ENCODE measurements at regions not wholly inside any gene's neighbourhood (a gene's known extent, or its start where the extent isn't known, plus 50 kb on each side); places are given as distances from the start of the nearest gene placed in this dataset.

- DNase-seq, result peak; percentile 43
Observed at GRCh38 chr13:88919970-88920628, 1248.9 kb downstream of the SLITRK5 start.

DNA sequence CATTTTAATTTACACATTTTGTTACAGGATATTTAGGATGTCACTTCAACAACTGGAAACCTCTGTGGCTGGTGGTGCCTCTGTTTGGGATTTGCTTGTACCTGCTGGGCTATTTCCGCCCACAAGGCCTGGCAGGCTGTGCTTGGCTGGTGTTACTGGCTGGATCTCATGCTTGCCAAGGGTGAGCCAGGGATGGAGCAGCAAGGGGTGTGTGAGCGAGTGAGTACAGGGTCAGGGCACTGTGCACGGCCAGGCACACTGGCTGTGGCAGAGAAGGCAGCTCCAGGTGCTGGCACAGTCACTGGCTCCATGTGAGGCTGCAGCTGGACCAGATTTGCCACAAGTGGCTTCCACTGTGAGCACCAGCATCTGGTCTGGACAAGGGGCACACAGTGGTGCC, 1254.8 kb downstream of the SLITRK5 start:
- DNase-seq, result no peak

DNA sequence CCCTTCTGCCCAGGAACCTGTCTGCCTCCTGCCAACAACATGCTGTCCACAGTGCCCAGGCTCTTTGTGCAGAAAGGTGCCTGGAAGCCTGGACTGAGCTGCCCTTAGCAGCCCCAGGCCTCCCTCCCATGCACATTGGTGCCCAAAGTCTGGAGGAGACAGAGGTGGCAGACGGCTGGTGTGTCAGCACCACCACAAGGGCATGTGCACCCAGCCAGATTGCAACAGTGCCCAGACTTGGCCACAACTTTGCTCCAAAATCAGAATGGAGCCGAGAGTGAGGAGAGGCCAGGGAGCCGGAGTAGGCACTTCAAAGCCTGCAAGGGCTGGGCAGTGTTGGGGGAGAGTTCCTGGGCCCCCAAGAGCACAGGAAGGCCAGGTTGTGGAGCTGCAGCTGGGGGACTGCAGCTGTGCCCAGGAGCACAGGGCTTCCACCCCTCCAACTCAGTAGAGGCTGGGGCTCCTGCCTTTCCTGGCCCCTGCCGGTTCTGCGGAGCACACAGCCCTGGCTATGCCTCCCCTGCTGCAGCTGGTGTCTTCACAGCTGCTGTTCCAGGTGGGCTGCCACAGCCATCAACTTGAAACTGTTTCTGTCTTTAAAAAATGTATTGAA, 1255.8 kb downstream of the SLITRK5 start:
- no peak for DNase-seq

DNA sequence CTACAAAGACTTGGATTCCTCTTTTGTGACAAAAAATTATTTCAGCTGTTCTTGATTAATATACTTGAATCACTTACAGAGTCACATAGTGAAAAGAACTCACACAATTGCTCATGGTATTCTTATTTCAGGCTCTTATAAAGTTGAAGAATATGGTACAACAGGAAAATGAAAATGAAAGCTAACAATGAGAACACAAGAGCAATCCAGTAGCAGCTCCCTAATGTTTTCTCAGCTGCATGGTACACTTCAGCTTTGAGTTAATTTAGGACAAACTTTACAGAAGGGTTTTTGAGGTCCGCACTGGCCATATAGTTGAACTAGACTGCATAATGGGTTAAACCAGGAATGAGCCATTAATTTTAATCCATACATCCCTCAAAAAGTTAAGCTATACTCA, 1261.8 kb downstream of the SLITRK5 start:
- DNase-seq, result peak; percentile 61

- DNase-seq, result no peak
Observed at GRCh38 chr13:88937384-88937783, 1266.2 kb downstream of the SLITRK5 start.

DNA sequence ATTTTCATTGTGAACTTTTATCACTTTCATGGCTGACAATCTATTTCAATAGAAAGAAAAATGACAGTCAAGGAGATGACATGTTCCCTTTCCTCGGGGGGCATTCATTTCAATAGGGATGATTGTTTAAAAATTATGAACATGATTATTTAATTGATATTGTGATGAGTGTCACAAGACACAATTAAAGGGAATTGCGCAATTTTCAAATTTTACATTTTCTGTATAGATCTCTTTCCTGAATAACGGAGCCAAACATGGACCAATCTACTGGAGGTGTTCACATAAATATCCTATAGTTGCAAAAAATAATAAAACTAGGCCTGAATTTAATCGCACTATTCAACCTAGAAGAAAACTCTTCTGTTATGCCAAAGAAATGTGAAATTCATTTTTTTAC, 1274.6 kb downstream of the SLITRK5 start:
- DNase-seq, result no peak

- no peak for DNase-seq
Observed at GRCh38 chr13:88948501-88948900, 1277.3 kb downstream of the SLITRK5 start.

DNA sequence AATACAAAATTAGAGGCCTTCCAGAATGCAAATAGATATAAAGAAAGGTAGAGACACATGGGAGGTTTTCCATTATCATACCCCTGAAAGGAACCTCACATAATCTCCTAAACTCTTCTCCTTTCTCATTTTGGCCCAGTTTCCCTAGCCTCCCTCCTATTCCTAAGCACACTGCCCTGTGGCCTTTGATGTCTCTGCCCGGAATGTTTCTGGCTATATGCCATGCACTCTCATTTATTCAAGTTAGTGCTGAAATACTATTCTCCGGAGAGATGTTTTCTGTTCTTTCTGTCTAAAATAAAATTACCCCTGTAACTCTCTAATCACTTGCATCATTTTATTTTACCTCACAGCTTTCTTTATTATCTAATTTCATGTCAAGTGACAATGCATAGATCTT, 1287.7 kb downstream of the SLITRK5 start:
- no peak for DNase-seq

DNA sequence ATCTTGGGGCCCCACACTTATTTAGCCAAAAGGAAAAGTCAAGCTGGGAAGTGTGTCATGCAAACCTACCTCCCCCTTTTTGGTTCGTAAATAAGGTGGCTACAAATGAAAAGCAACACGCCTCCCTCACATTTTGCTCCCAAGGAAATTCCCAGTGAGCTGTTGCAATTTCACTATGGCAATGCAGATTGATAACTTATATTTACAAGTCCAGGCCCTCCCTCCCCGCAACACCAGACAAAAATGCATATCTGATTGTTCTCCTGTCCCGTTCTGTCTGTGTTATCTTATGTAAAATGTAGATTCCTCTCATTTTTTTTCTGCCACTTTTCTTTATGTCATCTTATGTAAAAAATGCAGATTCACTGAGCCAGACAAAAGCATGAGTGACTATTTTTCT, 1305.3 kb downstream of the SLITRK5 start:
- DNase-seq, result no peak

DNA sequence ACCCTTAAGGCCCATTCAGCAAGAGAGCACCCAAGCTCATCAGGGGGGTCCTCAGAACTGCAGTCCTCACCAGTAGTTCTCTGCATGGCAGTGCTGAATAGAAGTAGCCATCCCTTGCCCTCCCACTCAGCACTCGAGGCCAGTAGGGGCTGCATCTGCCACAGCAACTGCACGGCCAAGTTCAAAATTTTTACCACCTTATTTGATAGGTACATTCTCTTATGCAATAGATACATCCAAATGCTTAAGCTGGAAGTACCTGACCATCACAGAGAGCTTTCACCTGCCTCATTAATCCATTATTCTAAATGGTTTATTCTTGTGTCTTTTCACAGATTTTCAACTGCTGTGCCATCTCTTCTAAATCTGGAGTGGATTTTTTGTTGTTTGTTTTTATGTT, 1307.4 kb downstream of the SLITRK5 start:
- DNase-seq, result no peak

DNA sequence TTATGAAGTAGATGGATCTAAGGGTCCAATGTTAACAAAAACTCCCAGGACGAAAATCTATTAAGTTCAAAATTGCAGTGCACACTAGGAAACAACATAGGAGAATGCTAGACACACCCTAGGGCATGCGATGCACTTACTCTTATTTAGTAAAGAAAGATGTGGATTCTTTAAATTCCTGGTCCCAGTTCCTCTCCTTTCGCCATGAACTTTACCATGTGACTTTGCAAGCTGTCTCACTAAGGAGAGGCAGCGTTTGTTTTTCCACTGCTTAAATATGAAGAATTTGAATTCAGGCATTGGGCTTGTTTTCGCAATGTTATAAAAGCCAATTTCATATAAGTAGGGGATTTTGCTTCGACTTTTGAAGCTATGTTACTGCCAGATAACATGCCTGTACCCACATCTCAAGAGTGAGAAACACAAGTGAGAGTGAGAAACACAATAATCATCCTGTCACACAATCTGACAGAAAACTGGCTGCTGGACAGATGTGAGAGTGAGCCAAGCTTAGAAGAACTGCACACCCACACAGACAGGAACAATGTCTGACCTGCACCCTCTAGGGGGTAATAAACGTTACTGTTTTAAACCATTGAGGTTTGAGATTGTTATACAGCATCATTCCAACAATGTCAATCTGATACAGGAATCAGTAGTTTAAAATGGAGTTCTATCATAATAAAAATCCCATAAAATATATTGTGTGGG, 1308.4 kb downstream of the SLITRK5 start:
- peak; percentile 44 for DNase-seq

GRCh38 chr13:89003656-89004055, 1332.5 kb downstream of the SLITRK5 start:
- no peak for DNase-seq

DNA sequence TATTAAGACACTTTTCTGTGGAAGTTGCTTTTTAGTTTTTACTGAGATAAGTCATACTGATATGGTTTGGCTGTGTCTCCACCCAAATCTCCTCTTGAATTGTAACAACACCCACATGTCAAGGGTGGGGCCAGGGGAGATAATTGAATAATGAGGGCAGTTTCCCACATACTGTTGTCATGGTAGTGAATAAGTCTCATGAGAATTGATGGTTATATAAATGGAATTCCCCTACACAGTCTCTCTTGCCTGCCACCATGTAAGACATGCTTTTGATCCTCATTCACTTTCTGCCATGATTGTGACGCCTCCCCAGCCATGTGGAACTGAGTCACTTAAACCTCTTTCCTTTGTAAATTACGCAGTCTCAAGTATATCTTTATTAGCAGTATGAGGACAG, 1340.4 kb downstream of the SLITRK5 start:
- DNase-seq, result no peak

DNA sequence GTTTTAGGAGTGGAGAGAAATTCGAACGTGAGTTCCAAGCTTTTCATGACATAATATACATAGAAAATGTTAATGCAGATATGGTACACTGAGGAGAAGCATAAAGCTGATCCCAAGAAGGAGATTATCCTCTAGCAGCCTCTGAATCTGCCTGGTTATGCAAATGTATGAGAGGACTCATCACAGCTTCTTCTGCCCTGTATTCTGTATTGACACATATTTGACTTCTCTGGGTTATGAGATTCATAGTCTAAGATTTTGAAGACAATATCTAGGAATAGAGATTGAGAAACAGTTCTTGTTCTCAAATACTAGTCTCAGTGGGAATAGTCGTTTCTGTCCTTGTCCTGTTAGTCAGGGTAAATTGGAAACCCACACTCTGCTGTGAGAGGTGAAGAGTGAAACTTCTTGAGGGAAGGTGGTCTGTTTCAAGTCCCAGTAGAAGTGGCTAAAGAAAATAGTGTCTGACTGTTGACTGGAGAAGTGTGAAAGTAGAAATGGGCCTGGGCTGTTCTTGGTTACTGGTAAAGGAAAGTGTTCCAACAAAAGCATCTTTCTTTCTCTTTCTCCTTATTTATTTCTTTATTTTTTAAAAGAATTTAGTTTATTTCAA, 1356.6 kb downstream of the SLITRK5 start:
- DNase-seq, result no peak

DNA sequence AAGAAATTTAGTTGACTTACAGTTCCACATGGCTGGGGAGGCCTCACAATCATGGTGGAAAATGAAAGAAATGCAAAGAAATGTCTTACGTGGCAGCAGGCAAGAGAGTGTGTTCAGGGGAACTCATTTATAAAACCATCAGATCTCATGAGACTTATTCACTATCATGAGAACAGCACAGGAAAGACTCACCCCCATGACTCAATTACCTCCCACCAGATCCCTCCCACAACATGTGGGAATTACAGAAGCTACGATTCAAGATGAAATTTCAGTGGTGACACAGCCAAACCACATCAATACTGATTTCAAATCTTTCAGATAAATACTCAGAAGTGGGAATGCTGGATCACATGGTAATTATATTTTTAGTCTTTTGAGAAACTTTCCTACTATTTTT, 1357.9 kb downstream of the SLITRK5 start:
- DNase-seq, result peak; percentile 4

DNA sequence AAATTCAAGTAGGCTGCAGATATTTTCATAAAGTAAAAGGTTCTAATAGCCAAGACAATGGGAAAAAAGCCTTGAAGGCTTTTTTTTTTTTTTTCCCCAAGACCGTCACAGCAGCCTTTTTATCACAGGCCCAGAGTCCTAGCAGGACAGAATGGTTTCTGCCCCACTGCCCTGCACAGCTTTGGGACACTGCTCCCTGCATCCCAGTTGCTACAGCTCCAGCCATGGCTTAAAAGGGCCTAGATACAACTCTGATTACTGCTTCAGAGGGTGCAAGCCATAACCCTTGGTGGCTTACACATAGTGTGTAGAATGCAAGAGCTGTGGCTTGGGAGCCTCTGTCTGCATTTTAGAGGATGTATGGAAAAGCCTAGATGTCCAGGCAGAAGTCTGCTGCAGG, 1362.8 kb downstream of the SLITRK5 start:
- no peak for DNase-seq

- DNase-seq, result no peak
Observed at GRCh38 chr13:89052699-89053098, 1381.5 kb downstream of the SLITRK5 start.

- DNase-seq, result no peak
Observed at GRCh38 chr13:89053418-89053817, 1382.2 kb downstream of the SLITRK5 start.

DNA sequence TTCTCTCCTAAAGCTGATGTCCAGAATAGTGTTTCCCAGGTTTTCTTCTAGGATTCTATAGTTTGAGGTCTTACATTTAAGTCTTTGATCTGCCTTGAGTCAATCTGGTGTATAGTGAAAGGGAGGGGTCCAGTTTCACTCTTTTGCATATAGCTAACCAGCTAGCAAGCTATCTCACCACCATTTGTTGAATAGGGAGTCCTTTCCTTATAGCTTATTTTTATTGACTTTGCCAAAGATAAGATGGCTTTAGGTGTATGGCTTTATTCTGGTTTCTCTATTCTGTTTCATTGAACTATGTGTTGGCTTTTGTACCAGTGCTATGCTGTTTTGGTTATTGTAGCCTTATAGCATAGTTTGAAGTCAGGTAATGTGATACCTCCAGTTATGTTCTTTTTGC, 1386.1 kb downstream of the SLITRK5 start:
- no peak for DNase-seq

GRCh38 chr13:89057862-89058261, 1386.7 kb downstream of the SLITRK5 start:
- DNase-seq, result no peak

DNA sequence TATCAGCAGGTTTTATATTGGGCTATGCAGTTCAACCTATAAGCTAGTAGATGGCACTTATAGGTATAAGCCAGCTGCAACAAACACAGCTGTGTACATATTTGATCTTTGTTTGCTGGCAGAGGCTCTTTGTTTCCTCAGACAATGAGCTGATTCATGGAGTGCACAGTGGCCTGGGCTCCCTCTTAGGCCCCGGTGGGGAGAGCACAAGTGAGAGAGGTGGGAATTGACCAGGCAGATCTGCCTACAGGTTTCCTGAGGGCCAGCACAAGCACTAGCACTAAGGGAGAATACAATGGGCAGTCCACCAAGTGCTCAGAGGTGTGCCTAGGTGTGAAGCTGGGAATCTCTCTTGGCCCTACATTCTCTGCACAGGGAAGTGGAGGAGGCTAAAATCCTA, 1390.7 kb downstream of the SLITRK5 start:
- no peak for DNase-seq

GRCh38 chr13:89066868-89067466, 1395.8 kb downstream of the SLITRK5 start:
- peak; percentile 84 for DNase-seq

DNA sequence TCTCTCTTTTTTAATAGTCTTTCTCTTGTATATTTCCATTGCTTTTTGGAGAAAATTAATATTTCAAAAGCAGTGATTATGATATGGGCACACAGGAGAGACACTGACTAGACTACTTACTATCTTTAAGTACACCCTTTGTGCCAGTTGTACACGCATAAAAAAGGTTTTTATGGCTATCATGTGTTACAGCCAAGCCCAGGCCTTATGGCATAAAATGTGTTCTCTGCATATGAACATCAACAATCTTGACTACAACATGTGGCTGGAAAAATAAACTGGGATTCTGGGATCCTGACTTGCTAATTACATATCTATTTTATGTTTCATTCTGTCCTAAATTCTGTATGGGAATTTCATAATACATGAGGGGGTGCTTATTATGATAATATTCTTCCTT, 1401.8 kb downstream of the SLITRK5 start:
- no peak for DNase-seq

GRCh38 chr13:89076622-89077021, 1405.5 kb downstream of the SLITRK5 start:
- no peak for DNase-seq

Measured in OCI-M1 (cell line).